Mammary epithelial cell (primary cell): ENCODE measurements at regions not wholly inside any gene's neighbourhood (a gene's known extent, or its start where the extent isn't known, plus 50 kb on each side); places are given as distances from the start of the nearest gene placed in this dataset.

Source experiments
- CTCF ChIP-seq, 2 donors: IDR thresholded peaks in 1 of 2; conservative IDR thresholded peaks in 1 of 2; 2 replicates each; pipeline ENCODE4 v1.5.1; 2011 to 2012; ENCODE audit warnings: inconsistent platforms in 2 of 2, low read length in 2 of 2, mild to moderate bottlenecking in 2 of 2, control low read depth in 1 of 2, low read depth in 1 of 2; ENCODE audit not compliant: insufficient read depth in 1 of 2; ENCODE audit errors: extremely low read depth in 1 of 2
- EZH2 ChIP-seq: IDR thresholded peaks from 2 replicates; pipeline ENCODE4 v1.6.1; 2012; ENCODE audit warnings: low read length, inconsistent platforms, borderline replicate concordance

GRCh38 chr2:226118471-226119429, 680.9 kb downstream of the IRS1 start:
- TF ChIP-seq CTCF (conservative IDR thresholded peaks at IDR 0.05 in 1 of 2, IDR thresholded peaks at IDR 0.05 in 1 of 2; ENCODE audit: extremely low read depth in 1 of 2, insufficient read depth in 1 of 2, low read depth in 1 of 2, low read length in 2 of 2), result no peak
- TF ChIP-seq EZH2, result no peak
